OCI-LY7 (cell line): ENCODE measurements at regions not wholly inside any gene's neighbourhood (a gene's known extent, or its start where the extent isn't known, plus 50 kb on each side); places are given as distances from the start of the nearest gene placed in this dataset.

Experiments
- BruUV-seq: library from RNA; stranded (reverse); fragments of 400-500 nt; replicated peaks from 2 replicates; lab custom pipeline; 2021; lab: Mats Ljungman, UMichigan
- CTCF ChIA-PET: fragments of 300-600 bp; sonication (Branson Sonifier 250); formaldehyde crosslinking; loops from one replicate; lab custom pipeline; 2022; ENCODE audit warnings: antibody characterized with exemption; ENCODE audit not compliant: unreplicated experiment; lab: Charles Lee
- POLR2A ChIA-PET: fragments of 300-600 bp; sonication (Branson Sonifier 250); formaldehyde crosslinking; loops from one replicate; lab custom pipeline; 2022; ENCODE audit warnings: antibody characterized with exemption; lab: Charles Lee
- DNase-seq: peaks from one replicate; pipeline ENCODE4 v3.0.0-alpha.2; 2015; ENCODE audit warnings: low spot score
- H2AFZ ChIP-seq: fragments of 200-600 bp; sonication (generic), shearing (Covaris generic); 2 replicates; pipeline ENCODE4 v1.6.1; 2014; ENCODE audit warnings: mild to moderate bottlenecking, antibody characterized with exemption, low read length, moderate library complexity
- H3K27ac ChIP-seq: fragments of 200-600 bp; sonication (generic); 2 replicates; pipeline ENCODE4 v1.5.1; 2014; ENCODE audit warnings: mixed run types, low read depth, mild to moderate bottlenecking, moderate library complexity, low read length, inconsistent platforms; ENCODE audit not compliant: poor library complexity, severe bottlenecking
- H3K36me3 ChIP-seq: fragments of 200-600 bp; sonication (generic); 2 replicates; pipeline ENCODE4 v1.6.1; 2014; ENCODE audit warnings: mild to moderate bottlenecking, antibody characterized with exemption, low read length, moderate library complexity, mixed read lengths; ENCODE audit not compliant: insufficient read depth
- H3K4me1 ChIP-seq: fragments of 200-600 bp; sonication (generic); 2 replicates; pipeline ENCODE4 v1.5.1; 2014; ENCODE audit warnings: mild to moderate bottlenecking, low read length; ENCODE audit not compliant: insufficient read depth, poor library complexity, severe bottlenecking
- H3K4me2 ChIP-seq: fragments of 200-600 bp; sonication (generic); 2 replicates; pipeline ENCODE4 v1.6.1; 2014; ENCODE audit warnings: mild to moderate bottlenecking, low read length
- H3K4me3 ChIP-seq: fragments of 200-600 bp; sonication (generic); 2 replicates; pipeline ENCODE4 v1.5.1; 2014; ENCODE audit warnings: mild to moderate bottlenecking, low read depth, low read length; ENCODE audit not compliant: poor library complexity, severe bottlenecking
- H3K79me2 ChIP-seq: fragments of 200-600 bp; sonication (generic); 2 replicates; pipeline ENCODE4 v1.6.1; 2016; ENCODE audit warnings: low read depth, mild to moderate bottlenecking, low read length, moderate library complexity, mixed read lengths; ENCODE audit not compliant: insufficient read depth
- H3K9me2 ChIP-seq: fragments of 200-600 bp; sonication (generic); 2 replicates; pipeline ENCODE4 v1.6.1; 2016; ENCODE audit warnings: mild to moderate bottlenecking, low read length, mixed read lengths; ENCODE audit not compliant: insufficient read depth
- H3K9me3 ChIP-seq: fragments of 200-600 bp; sonication (generic); 2 replicates; pipeline ENCODE4 v1.6.1; 2014; ENCODE audit warnings: mild to moderate bottlenecking, mixed run types, low read length, mixed read lengths
- H4K20me1 ChIP-seq: fragments of 200-600 bp; sonication (generic); 2 replicates; pipeline ENCODE4 v1.6.1; 2014; ENCODE audit warnings: mild to moderate bottlenecking, antibody characterized with exemption, low read length, moderate library complexity, mixed read lengths; ENCODE audit not compliant: insufficient read depth
- CTCF ChIP-seq: fragments of 200-600 bp; sonication (generic); conservative IDR thresholded peaks from 2 replicates; pipeline ENCODE4 v1.5.1; 2014; ENCODE audit warnings: mild to moderate bottlenecking, antibody characterized with exemption, low read length, moderate library complexity, mixed read lengths
- EZH2phosphoT487 ChIP-seq: fragments of 200-600 bp; sonication (generic); IDR thresholded peaks from 2 replicates; pipeline ENCODE4 v1.6.1; 2018; ENCODE audit warnings: low read depth, borderline replicate concordance, mild to moderate bottlenecking, mixed run types, antibody characterized with exemption, low read length, moderate library complexity, mixed read lengths
- intact Hi-C: fragments of 100-400 bp; cut with micrococcal nuclease; formaldehyde crosslinking; loops from one replicate; pipeline ENCODE4 v1.10.0; 2022; ENCODE audit not compliant: unreplicated experiment

GRCh38 chr7:51589111-51589510 is 272.5 kb upstream of the COBL start:
- CTCF ChIA-PET: no interaction called here
- H2AFZ ChIP-seq: no peak overlapping the region
- BruUV-seq: no TSS peak
- H3K4me2 ChIP-seq: no peak overlapping the region
- H3K36me3 ChIP-seq: no peaks in the 10 kb centered on the region
- H3K9me2 ChIP-seq: no peaks in the 10 kb centered on the region
- intact Hi-C loops: no loop called here
- TF ChIP-seq EZH2phosphoT487: no peak
- TF ChIP-seq CTCF: no peak
- no peaks in the 10 kb centered on the region for H3K9me3 ChIP-seq
- H3K4me1 ChIP-seq: no peaks in the 10 kb centered on the region
- H4K20me1 ChIP-seq: no peaks in the 10 kb centered on the region
- H3K27ac ChIP-seq: no peak overlapping the region
- H3K79me2 ChIP-seq: no peaks in the 10 kb centered on the region
- no peak overlapping the region for H3K4me3 ChIP-seq
- POLR2A ChIA-PET: no interaction called here
- DNase-seq: no peak

- TF ChIP-seq EZH2phosphoT487 (no peak), CTCF (no peak)
- intact Hi-C loops: no loop called here
- ChIA-PET CTCF (no interaction called here), POLR2A (no interaction called here)
- no peak overlapping the region for H2AFZ ChIP-seq
- H3K36me3 ChIP-seq: no peaks in the 10 kb centered on the region
- H4K20me1 ChIP-seq: no peaks in the 10 kb centered on the region
- no peak overlapping the region for H3K4me3 ChIP-seq
- no peaks in the 10 kb centered on the region for H3K9me3 ChIP-seq
- H3K79me2 ChIP-seq: no peaks in the 10 kb centered on the region
- no peaks in the 10 kb centered on the region for H3K9me2 ChIP-seq
- no peak overlapping the region for H3K4me2 ChIP-seq
- BruUV-seq: no TSS peak
- no peaks in the 10 kb centered on the region for H3K4me1 ChIP-seq
- H3K27ac ChIP-seq: no peak overlapping the region
- DNase-seq: no peak
Observed at GRCh38 chr7:51587604-51588003, 271.0 kb upstream of the COBL start.

GRCh38 chr7:51577390-51577789 is 260.8 kb upstream of the COBL start:
- BruUV-seq: no TSS peak
- CTCF ChIA-PET: no interaction called here
- no peak for TF ChIP-seq EZH2phosphoT487

More at GRCh38 chr7:51577390-51577789, 260.8 kb upstream of the COBL start:
- H3K79me2 ChIP-seq: no peaks in the 10 kb centered on the region
- H4K20me1 ChIP-seq: no peaks in the 10 kb centered on the region
- no peaks in the 10 kb centered on the region for H3K4me1 ChIP-seq
- H3K4me3 ChIP-seq: no peak overlapping the region
- H3K9me2 ChIP-seq: no peaks in the 10 kb centered on the region
- intact Hi-C loops: no loop called here
- no peaks in the 10 kb centered on the region for H3K9me3 ChIP-seq
- H3K36me3 ChIP-seq: no peaks in the 10 kb centered on the region
- DNase-seq: no peak
- POLR2A ChIA-PET: no interaction called here
- no peak overlapping the region for H3K4me2 ChIP-seq
- H3K27ac ChIP-seq: no peak overlapping the region
- H2AFZ ChIP-seq: no peak overlapping the region
